Thyroid gland (tissue), 4 donors: ENCODE measurements at regions not wholly inside any gene's neighbourhood (a gene's known extent, or its start where the extent isn't known, plus 50 kb on each side); places are given as distances from the start of the nearest gene placed in this dataset.

Source experiments
- DNase-seq, 2 donors: peaks; one replicate each; pipeline ENCODE4 v3.0.0-alpha.2; 2019
- H3K27ac ChIP-seq, 3 donors: fragments of 200-600 bp; sonication (generic); 1 replicate in 2 of 3; 2 replicates in 1 of 3; pipeline ENCODE4 v1.5.1; 2016 to 2019; ENCODE audit warnings: mild to moderate bottlenecking in 1 of 3, moderate library complexity in 1 of 3
- H3K27me3 ChIP-seq: fragments of 200-600 bp; sonication (generic); one replicate; pipeline ENCODE4 v1.5.1; 2019
- H3K36me3 ChIP-seq, 2 donors: fragments of 200-600 bp; sonication (generic); one replicate each; pipeline ENCODE4 v1.5.1; 2016 to 2019
- H3K4me1 ChIP-seq, 2 donors: fragments of 200-600 bp; sonication (generic); one replicate each; pipeline ENCODE4 v1.5.1; 2017 to 2019
- H3K4me3 ChIP-seq, 3 donors: fragments of 200-600 bp; sonication (generic); replicated peaks in 1 of 3; 1 replicate in 2 of 3; 2 replicates in 1 of 3; pipeline ENCODE4 v1.5.1; 2016; ENCODE audit warnings: mild to moderate bottlenecking in 1 of 3
- H3K9me3 ChIP-seq: fragments of 200-600 bp; sonication (generic); one replicate; pipeline ENCODE4 v1.5.1; 2017
- POLR2A ChIP-seq, 2 donors: fragments of 450-650 bp; IDR thresholded peaks; one replicate each; pipeline ENCODE4 v1.6.1; 2017; ENCODE audit warnings: antibody characterized with exemption in 2 of 2, mild to moderate bottlenecking in 2 of 2, moderate library complexity in 1 of 2
- WGBS, 2 donors: methylation state at CpG; one replicate each; pipeline ENCODE4 v1.1.5; 2017; 5-methylcytosine and 5-hydroxymethylcytosine counted together
- intact Hi-C: fragments of 100-400 bp; cut with DNase I; formaldehyde crosslinking; loops from one replicate; pipeline ENCODE4 v1.15.1; 2023
- TF ChIP-seq, protein P1 (sequence below), 6 experiments: fragments of 200-600 bp in 3 of 6; fragments of 450-650 bp in 3 of 6; sonication (generic) in 3 of 6; IDR thresholded peaks; one replicate each; pipeline ENCODE4 v1.5.1; 2016 to 2019; ENCODE audit warnings: antibody characterized with exemption in 6 of 6, mild to moderate bottlenecking in 2 of 6, inconsistent platforms in 1 of 6, moderate library complexity in 1 of 6

DNA sequence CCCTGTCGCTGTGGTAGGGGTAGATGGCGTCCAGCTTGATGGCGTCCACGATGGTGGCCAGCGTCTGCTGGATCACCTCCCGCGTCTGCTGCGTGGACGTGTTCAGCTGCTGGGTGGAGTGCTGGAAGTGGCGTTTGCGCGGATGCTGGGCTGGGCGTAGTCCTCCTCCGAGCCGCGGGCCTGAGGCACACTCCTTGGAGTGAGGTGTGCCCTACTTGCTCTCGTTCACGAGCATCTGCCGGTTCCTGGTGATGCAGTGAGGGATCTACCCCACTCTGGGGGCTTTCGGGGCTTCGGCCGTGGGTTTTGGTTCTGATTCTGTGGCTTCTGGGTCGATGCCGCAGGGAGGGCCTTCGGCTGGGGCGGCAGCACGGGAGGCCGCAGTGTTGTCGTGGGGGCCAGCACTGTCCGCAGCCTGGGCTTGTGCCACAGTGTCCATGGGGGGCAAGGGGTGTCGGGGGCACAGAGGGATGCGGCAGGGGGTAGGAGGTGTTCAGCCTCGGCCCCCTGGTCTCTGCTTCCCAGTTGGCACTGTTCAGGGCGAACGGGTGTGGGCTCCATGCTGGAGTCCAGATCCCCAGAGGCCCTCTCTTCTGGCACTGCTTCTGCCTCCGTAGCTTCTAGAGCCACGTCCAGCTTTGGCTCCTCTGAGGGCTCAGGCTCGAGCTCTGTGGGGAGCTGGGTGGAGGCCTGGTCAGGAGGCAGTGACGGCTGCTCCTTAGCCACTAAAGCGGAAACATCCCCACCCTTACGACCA lies 890.6 kb upstream of the LRRTM1 start:
- intact Hi-C loops: no loop called here
- DNase-seq: no peak
- H3K36me3 ChIP-seq: no peaks in the 10 kb centered on the region
- no peak overlapping the region for H3K27ac ChIP-seq
- H3K4me3 ChIP-seq: no peak overlapping the region
- H3K4me1 ChIP-seq: no peaks in the 10 kb centered on the region
- TF ChIP-seq POLR2A (IDR thresholded peaks at IDR 0.05): no peak
- TF ChIP-seq, protein P1, sequence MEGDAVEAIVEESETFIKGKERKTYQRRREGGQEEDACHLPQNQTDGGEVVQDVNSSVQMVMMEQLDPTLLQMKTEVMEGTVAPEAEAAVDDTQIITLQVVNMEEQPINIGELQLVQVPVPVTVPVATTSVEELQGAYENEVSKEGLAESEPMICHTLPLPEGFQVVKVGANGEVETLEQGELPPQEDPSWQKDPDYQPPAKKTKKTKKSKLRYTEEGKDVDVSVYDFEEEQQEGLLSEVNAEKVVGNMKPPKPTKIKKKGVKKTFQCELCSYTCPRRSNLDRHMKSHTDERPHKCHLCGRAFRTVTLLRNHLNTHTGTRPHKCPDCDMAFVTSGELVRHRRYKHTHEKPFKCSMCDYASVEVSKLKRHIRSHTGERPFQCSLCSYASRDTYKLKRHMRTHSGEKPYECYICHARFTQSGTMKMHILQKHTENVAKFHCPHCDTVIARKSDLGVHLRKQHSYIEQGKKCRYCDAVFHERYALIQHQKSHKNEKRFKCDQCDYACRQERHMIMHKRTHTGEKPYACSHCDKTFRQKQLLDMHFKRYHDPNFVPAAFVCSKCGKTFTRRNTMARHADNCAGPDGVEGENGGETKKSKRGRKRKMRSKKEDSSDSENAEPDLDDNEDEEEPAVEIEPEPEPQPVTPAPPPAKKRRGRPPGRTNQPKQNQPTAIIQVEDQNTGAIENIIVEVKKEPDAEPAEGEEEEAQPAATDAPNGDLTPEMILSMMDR (IDR thresholded peaks at IDR 0.05): no peak
- H3K9me3 ChIP-seq: no peaks in the 10 kb centered on the region
- 93 to 97% methylated on average over 28 to 35 of the region's 41 CpGs for WGBS, 2 donors
- no peaks in the 10 kb centered on the region for H3K27me3 ChIP-seq

DNA sequence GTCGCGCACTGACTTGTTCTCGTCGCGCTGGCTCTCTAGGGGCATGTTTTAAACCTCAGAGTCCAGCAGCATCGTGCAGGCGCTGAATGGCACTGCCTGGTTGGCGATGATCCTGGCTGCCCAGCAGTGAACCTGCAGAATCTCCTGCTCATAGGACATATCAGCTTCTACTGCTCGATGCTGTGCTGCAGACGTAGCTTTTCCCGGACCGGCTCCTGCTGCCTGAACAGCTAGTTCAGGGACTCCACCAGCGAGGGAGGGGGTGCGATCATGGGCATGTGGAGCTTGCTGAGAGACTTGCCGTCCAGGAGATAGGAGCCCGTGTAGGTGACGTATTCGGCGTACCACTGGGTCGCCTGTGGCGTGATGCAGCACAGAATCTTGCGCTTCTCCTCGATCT lies 890.0 kb upstream of the LRRTM1 start:
- Histone ChIP-seq H3K27ac (no peak overlapping the region), H3K27me3 (no peaks in the 10 kb centered on the region), H3K36me3 (no peaks in the 10 kb centered on the region), H3K9me3 (no peaks in the 10 kb centered on the region), H3K4me3 (no peak overlapping the region), H3K4me1 (no peaks in the 10 kb centered on the region)
- TF ChIP-seq, protein P1 (IDR thresholded peaks at IDR 0.05): no peak
- TF ChIP-seq POLR2A (IDR thresholded peaks at IDR 0.05): no peak
- DNase-seq: no peak
- WGBS, 2 donors: 94 to 96% methylated on average over 8 to 23 of the region's 23 CpGs
- intact Hi-C loops: no loop called here

DNA sequence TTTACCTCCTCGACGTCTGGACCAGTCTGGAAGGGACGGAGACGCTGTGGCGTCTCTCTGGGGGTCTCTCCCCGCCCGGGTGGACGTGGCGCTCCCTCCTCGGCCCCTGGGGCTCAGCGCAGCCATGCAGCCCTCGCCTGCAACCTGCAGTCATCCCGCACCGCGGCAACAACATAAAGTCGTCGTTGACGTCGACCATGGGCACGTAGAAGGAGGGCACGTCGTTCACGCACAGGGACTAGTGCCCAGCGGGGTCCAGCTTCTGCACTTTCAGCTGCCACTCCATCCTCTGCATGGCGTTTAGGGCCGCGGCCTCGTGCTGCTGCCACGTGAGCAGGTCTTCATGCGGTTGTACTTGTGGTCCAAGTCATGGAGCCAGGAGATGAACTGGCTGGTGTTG lies 889.6 kb upstream of the LRRTM1 start:
- H3K4me3 ChIP-seq: no peak overlapping the region
- WGBS, 2 donors: 91 to 95% methylated on average over 7 to 25 of the region's 30 CpGs
- DNase-seq: no peak
- no peak overlapping the region for H3K27ac ChIP-seq
- intact Hi-C loops: no loop called here
- no peaks in the 10 kb centered on the region for H3K27me3 ChIP-seq
- no peak for TF ChIP-seq POLR2A (IDR thresholded peaks at IDR 0.05)
- TF ChIP-seq, protein P1 (IDR thresholded peaks at IDR 0.05): no peak
- H3K36me3 ChIP-seq: no peaks in the 10 kb centered on the region
- no peaks in the 10 kb centered on the region for H3K4me1 ChIP-seq
- no peaks in the 10 kb centered on the region for H3K9me3 ChIP-seq

DNA sequence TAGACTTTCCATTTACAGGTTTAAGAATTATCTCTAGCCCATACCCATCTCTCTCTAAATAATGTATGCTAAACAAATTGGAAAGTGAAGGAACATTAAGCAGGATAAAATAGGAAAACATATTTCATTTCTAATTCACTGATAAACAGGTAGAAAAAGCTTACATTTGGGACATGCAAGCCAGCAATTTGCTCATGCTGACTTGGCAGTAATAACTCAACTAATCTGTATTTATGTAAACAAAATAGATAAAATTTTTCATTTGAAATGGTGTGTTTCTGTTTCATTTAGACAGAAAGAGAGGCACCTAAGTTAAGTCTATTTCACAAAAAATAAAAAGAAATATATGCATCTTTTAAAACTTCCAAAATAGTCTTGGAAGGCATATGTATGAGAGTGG lies 877.3 kb upstream of the LRRTM1 start:
- no peak overlapping the region for H3K4me3 ChIP-seq
- H3K9me3 ChIP-seq: no peaks in the 10 kb centered on the region
- no peak overlapping the region for H3K27ac ChIP-seq
- no peaks in the 10 kb centered on the region for H3K36me3 ChIP-seq
- DNase-seq: no peak
- intact Hi-C loops: no loop called here
- H3K27me3 ChIP-seq: no peaks in the 10 kb centered on the region
- no peaks in the 10 kb centered on the region for H3K4me1 ChIP-seq
- TF ChIP-seq POLR2A (IDR thresholded peaks at IDR 0.05): no peak
- TF ChIP-seq, protein P1 (IDR thresholded peaks at IDR 0.05): no peak

DNA sequence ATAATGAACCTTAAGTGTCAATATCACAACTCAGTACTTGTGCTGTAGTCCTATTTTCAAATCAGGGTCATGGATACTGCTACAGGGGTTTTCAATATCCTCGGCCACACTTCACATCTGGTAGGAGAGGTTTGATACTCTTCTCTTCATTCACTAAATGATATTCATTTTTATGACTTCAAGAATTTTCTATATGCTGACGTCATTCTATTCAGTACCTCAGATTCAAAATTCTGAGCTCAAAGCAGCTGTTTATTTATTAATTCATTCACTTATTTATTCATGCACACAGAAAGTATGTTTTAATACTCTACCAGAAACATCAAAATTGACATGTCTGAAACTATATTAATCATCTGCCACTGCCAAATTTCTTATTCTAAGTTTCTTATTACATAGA lies 866.9 kb upstream of the LRRTM1 start:
- no peak overlapping the region for H3K27ac ChIP-seq
- 87 to 88% methylated on average over 2 of the region's 2 CpGs for WGBS, 2 donors
- no peaks in the 10 kb centered on the region for H3K36me3 ChIP-seq
- DNase-seq: no peak
- intact Hi-C loops: no loop called here
- H3K4me1 ChIP-seq: no peaks in the 10 kb centered on the region
- no peaks in the 10 kb centered on the region for H3K9me3 ChIP-seq
- no peaks in the 10 kb centered on the region for H3K27me3 ChIP-seq
- TF ChIP-seq POLR2A (IDR thresholded peaks at IDR 0.05): no peak
- TF ChIP-seq, protein P1 (IDR thresholded peaks at IDR 0.05): no peak
- no peak overlapping the region for H3K4me3 ChIP-seq
